GM12864 (cell line): ENCODE measurements at regions not wholly inside any gene's neighbourhood (a gene's known extent, or its start where the extent isn't known, plus 50 kb on each side); places are given as distances from the start of the nearest gene placed in this dataset.

Experiments
- DNase-seq: peaks from one replicate; pipeline ENCODE4 v3.0.0-alpha.2; 2011; ENCODE audit warnings: low read depth
- H3K4me3 ChIP-seq: 2 replicates; pipeline ENCODE4 v1.5.1; 2011; ENCODE audit warnings: mild to moderate bottlenecking, low read depth, low read length, control low read depth
- TF ChIP-seq, protein P1 (sequence below): IDR thresholded peaks from 2 replicates; pipeline ENCODE4 v1.5.1; 2011; ENCODE audit warnings: low read depth, mild to moderate bottlenecking, moderate library complexity, low read length, control low read depth, inconsistent platforms; ENCODE audit errors: missing control alignments

DNA sequence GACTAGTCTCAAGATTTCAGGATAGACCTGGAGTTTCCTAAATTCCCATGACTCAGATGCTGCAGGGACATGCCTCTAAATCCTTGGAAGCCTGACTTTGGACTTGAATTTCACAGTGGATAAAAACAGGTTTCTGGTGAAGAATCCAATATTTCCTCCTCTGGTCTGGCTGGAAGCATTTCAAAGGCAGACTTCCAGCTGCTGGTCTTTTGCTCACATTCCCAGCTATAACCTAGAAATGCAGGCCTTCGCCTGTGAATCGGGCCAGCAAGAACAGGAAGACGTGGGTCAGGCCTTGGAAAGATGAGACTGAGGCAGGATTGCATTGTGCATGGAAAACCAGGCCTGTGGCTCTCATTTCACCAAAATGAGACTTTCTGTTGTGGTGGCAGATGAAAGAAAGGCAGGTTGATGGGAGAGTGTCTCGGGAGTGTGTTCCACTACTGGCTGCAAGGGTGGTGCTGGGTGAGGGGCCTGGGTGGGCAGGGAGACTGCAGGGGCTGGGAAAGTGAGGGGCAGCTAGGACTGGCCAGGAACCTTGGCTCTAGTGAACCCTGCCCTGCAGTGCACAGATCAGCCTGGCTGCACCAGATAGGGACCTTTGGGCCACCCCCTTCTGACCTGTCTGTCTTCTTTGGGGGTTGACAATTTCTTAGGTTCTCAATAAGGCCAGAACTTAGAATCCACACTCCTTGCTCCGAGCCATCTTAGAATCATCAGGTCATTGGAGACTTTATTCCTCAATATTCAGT lies 488.8 kb upstream of the MKI67 start:
- TF ChIP-seq, protein P1, sequence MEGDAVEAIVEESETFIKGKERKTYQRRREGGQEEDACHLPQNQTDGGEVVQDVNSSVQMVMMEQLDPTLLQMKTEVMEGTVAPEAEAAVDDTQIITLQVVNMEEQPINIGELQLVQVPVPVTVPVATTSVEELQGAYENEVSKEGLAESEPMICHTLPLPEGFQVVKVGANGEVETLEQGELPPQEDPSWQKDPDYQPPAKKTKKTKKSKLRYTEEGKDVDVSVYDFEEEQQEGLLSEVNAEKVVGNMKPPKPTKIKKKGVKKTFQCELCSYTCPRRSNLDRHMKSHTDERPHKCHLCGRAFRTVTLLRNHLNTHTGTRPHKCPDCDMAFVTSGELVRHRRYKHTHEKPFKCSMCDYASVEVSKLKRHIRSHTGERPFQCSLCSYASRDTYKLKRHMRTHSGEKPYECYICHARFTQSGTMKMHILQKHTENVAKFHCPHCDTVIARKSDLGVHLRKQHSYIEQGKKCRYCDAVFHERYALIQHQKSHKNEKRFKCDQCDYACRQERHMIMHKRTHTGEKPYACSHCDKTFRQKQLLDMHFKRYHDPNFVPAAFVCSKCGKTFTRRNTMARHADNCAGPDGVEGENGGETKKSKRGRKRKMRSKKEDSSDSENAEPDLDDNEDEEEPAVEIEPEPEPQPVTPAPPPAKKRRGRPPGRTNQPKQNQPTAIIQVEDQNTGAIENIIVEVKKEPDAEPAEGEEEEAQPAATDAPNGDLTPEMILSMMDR: no peak
- DNase-seq: no peak
- no peak overlapping the region for H3K4me3 ChIP-seq

DNA sequence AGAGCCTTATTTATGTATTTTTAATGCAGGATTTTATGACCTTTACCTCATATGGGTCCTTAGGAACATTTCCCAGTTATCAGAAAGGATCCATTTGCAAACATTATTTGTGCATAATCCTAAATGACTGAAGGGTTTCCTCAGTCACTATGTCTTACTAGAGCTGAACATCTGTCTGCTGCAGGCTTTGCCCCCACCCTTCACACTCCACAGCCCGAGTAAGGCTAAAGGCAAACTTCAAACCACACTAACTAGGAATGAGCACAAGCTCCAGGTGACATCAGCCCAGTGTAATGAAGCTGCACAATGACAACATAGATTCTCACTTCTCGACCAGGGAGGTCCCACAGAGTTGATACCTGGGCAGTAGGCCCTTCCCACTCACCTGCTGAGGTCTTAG lies 491.3 kb upstream of the MKI67 start:
- TF ChIP-seq, protein P1: no peak
- no peak overlapping the region for H3K4me3 ChIP-seq
- DNase-seq: no peak

DNA sequence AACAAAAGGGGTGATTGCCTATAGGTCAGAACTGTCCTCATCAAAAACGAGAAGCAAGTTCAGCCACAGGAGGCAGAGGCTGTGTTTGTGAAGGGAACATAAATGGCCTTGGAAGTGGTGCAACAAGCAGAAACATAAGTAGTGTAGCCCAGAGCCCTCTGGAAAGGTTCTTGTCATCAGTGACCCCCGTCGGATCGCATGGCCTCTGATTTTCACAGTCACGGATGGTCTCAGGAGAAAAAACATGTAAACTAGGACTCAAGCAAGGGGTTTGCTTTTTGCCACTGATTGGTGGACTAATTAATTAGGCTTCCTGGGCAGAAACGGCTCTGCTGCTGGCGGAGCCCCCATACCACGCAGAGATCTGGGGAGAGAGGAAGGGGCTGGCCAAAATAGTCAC lies 496.5 kb upstream of the MKI67 start:
- TF ChIP-seq, protein P1: no peak
- DNase-seq: no peak
- no peak overlapping the region for H3K4me3 ChIP-seq

DNA sequence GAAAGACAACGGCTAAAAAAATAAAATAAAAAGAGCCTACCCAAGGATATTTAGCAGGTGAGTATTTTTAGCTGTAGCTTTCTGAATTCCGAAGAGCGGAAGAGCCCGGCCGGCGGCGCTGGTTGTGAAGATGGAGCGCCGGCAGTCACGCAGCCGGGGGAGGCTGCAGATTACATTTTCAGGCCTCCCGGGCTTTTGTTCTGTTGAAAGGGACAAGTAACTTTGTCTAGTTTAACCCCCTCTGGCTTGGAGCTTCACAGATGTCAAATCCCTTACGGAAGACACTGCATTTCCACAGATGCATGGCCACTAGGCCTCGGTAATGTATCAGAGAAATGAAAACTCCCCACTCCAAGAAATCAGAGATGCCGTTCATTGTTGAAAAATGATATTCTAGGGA lies 497.6 kb upstream of the MKI67 start:
- no peak overlapping the region for H3K4me3 ChIP-seq
- TF ChIP-seq, protein P1: no peak
- no peak for DNase-seq

DNA sequence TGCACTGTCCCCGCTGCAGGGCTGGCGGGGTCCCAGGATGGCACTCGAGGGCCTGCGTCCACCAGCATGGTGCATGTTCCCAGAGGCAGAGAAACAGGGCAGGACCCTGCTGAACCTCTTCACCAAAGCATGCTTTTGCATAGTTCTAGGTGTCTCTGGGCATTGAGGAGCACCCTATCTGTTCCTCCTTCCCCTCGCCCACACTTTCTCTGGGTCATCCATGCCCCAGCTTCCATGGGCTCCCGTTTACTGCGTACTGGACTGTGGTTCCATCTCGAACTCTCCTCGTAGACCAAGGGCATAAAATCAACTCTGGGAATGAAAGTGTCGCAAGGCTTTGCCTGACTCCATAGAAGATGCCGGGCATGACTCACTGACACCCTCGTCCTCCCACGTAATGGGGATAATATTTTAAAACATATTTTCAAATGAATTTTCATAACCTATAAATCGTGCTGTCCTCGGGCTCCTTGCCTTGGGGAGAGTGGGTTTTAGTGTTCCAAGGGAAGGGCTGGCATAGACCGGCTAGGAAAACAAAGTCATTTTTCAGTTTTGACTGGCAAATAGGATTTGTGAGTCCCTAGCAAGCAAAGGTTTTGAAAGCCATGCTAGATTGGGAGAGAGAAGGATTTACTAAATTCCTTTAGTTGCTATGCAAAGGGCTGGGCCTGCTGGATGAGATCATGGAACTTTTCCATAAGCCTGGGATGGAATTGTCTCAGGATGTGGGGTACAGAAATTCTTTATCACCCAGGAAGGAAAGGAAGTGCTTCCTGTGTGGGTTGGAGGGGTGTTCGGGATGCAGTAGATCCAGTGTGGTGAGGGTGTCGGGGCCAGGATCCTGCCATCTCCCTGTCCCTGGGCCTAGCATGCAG lies 498.7 kb upstream of the MKI67 start:
- no peak for DNase-seq
- TF ChIP-seq, protein P1: no peak
- no peak overlapping the region for H3K4me3 ChIP-seq

DNA sequence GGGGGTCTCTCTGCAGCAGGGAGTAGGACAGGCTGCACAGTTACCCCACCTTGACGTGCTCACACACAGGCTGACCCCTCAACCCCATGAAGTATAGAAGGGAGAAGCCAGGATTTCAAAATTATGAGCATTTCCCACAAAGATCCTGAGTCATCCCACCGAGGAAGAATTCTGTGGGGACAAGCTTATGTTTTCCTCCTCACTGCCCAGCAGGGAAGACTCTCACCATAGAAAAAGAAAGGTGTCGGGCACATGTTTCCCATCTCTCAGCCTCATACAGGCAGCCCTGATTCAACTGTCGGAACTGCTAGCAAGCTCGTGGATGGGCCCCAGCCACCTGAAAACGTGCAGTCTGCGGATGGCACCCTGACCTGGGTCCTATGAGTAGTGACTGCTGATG lies 499.7 kb upstream of the MKI67 start:
- TF ChIP-seq, protein P1: no peak
- no peak for DNase-seq
- H3K4me3 ChIP-seq: no peak overlapping the region
